ENCODE measurements at regions not wholly inside any gene's neighbourhood (a gene's known extent, or its start where the extent isn't known, plus 50 kb on each side); places are given as distances from the start of the nearest gene placed in this dataset.
A peak's percentile ranks its signal among the peaks of the same experiment; 100 is the strongest.

GRCh38 chr14:76603713-76604112, 157.6 kb upstream of the VASH1 start:
- DNase-seq (ENCODE audit: low spot score), result no peak

GRCh38 chr14:76607510-76607909, 153.8 kb upstream of the VASH1 start:
- DNase-seq (ENCODE audit: low spot score), result no peak

DNA sequence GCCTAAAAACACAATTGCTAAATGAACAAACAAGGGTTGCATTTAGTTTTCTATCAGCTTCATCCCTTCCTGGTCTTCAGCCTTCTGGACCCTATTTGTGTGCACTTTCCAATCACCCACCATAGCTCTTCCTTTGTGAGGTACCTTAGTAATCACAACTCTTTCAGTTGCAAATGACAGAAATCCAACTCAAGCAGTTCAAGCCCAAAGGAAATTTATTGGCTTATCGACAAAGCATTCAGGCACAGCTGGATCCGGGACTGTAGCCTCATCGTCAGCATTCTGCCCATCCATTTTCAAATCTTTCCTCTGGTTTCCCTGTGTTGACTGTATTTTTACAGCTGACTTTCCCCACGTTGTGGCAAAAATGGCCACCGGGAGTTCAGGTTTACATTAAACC, 148.6 kb upstream of the VASH1 start:
- DNase-seq (ENCODE audit: low spot score), result no peak

- no peak for DNase-seq (ENCODE audit: low spot score)
These were observed 147.7 kb upstream of the VASH1 start for GRCh38 chr14:76613616-76614015.

GRCh38 chr14:76615331-76615730, 145.9 kb upstream of the VASH1 start:
- DNase-seq (ENCODE audit: low spot score), result no peak

DNA sequence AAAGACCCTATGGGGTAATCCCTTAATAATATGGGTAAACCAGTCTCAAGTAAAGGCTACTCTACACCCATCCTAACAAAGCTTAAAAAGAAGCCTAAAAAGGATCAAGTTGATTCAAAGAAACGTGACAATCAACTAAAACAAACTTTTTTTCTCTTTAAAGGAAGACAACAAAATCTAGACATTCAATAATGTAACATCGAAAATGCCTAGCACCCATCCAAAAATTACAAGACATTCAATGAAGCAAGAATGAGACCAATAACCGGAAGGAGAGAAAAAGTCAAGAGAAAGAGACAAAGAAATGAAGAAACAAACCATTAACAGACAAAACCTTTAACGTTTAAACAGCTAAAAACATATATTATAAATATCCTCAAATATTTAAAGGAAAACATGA, 143.8 kb upstream of the VASH1 start:
- DNase-seq (ENCODE audit: low spot score), result no peak

- DNase-seq (ENCODE audit: low spot score), result no peak
These were observed 124.7 kb upstream of the VASH1 start for GRCh38 chr14:76636602-76637001.

DNA sequence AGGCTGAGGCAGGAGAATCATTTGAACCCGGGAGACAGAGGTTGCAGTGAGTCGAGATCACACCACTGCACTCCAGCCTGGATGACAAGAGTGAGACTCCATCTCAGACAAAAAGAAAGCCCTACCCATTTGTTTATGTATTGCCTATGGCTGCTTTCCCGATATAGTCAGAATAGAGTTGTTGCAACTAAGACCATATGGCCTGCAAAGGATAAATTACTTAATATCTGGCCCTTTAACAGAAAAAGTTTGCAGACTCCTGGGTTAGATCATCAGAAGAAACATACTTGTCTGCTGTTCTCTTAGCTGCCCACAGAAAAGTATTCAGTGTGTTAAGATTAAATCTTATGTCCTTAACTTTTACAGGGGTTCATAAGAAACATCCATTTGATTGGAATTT, 122.4 kb upstream of the VASH1 start:
- DNase-seq (ENCODE audit: low spot score), result no peak

- DNase-seq (ENCODE audit: low spot score), result no peak
These were observed 121.5 kb upstream of the VASH1 start for GRCh38 chr14:76639606-76640229.

- DNase-seq (ENCODE audit: low spot score), result no peak
These were observed 120.3 kb upstream of the VASH1 start for GRCh38 chr14:76640923-76641395.

DNA sequence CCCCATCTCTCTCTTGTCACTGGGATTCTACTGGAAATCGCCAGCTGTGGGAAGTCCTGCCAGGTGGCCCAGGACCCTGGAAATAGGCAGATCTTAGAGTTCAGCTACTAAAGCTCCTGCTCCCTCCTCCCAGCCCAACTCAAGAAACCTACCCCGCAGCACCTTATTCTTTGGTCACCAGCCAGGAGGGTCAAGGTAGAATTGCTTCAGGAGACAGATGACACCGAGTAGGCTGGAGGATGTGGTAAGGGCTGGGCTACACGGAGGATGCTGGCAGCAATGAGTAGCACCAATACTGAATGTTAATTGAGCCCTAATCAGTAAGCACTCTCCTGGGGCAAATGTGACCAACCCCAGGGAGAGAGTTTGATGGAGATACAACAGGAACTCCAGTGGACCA, 119.7 kb upstream of the VASH1 start:
- DNase-seq (ENCODE audit: low spot score), result no peak

- DNase-seq (ENCODE audit: low spot score), result no peak
These were observed 117.4 kb upstream of the VASH1 start for GRCh38 chr14:76643887-76644286.

- peak; percentile 36 for DNase-seq (ENCODE audit: low spot score)
These were observed 116.3 kb upstream of the VASH1 start for GRCh38 chr14:76644855-76645518.

DNA sequence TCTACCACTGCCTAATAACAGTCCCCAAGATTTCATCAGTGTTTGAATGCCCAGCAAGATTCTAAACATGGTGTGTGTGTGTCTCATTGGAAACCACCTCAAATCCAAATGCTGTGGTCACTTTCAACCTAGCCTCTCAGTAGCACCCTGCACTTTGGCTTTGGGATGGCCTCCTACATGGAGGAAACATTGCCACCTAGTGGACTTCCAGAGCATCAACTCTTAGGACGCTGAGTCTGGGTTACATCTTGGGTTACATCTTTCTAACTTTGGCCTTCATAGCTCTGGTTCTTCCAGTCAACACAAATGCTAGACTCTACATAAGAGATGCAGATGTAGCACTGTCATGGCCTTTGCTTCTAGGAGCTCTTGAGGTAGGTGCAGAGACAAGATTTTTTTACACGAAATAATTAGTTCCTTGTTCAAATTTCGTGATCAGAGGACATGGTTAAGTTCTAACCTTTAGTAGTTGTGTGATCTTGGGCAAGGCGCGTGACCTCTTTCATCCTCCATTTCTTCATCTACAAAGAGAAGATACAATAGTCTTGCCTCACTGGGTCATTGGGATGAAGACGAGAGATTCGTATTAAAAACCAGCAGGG, 113.5 kb upstream of the VASH1 start:
- DNase-seq (ENCODE audit: low spot score), result peak; percentile 57

- DNase-seq (ENCODE audit: low spot score), result no peak
These were observed 109.7 kb upstream of the VASH1 start for GRCh38 chr14:76651410-76652055.

GRCh38 chr14:76653875-76654572, 107.2 kb upstream of the VASH1 start:
- DNase-seq (ENCODE audit: low spot score), result peak; percentile 14

DNA sequence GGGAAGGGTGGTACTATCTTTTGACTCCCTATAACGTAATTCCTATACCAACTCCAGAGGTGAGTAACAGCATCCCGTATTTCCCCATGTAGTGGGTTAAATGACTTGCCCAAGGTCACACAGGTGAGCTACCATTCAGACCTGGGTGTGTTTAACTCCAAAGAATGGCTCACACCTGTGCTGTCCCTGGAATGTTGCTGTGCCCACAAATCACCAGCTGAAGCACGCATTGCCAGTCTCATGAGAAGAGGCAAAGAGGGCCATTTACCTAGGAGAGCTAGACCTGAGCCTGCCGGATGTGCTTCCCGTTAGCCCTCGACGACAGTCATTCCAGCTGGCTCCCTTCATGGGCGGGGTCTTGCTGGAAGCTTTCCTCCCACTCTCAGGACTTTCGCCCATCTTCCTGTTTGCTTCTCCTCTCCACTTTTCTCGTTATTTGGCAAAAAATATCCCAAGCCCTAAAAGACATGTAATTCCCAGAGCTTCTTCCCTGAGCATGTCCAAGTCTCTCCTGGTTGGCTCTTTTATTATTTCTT, 106.6 kb upstream of the VASH1 start:
- no peak for DNase-seq (ENCODE audit: low spot score)

DNA sequence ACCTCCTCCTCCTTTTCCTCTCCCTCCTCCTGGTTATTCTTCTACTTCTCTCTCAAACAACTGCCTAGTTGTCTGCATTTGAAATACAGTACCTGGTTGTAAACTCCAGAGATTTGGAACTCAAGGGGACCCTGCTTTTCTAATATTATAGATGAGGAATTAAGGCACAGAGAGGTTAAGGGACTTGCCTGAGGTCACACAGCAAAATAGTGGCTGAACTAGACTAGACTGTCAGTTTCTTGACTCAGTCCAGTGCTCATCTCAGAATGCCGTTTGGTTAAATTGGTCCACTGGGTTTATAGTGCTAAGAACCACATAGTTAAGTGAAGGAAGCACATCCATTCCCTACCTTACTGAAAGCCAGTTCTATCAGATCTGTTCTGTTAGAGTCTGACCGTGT, 105.9 kb upstream of the VASH1 start:
- no peak for DNase-seq (ENCODE audit: low spot score)

- DNase-seq (ENCODE audit: low spot score), result no peak
These were observed 104.7 kb upstream of the VASH1 start for GRCh38 chr14:76656592-76656991.

DNA sequence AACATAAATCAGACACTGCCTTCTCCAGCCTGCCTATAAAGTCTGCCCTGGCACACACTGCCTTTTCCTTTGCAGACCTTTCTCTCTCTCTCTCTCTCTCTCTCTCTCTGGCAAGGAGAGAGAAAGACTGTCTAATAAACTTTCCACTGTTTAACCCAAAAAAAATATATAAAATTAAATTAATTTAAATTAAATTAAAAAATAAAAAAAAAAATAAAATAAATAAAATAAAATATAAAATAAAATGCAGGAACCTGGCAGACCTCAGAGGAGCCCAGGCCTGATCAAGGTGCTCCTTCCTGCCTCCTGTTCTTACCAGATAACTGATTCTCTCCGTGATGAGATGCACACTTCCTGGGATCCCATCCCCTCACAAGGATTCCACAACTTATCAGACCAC, 103.9 kb upstream of the VASH1 start:
- DNase-seq (ENCODE audit: low spot score), result no peak

GRCh38 chr14:76657846-76658245, 103.4 kb upstream of the VASH1 start:
- DNase-seq (ENCODE audit: low spot score), result no peak

- DNase-seq (ENCODE audit: low spot score), result no peak
These were observed 98.7 kb upstream of the VASH1 start for GRCh38 chr14:76662580-76662979.
